Thymus (tissue), 11 donors: ENCODE measurements at regions not wholly inside any gene's neighbourhood (a gene's known extent, or its start where the extent isn't known, plus 50 kb on each side); places are given as distances from the start of the nearest gene placed in this dataset.

Experiments
- DNase-seq, 9 donors: peaks; one replicate each; pipeline ENCODE4 v3.0.0-alpha.2; 2013; ENCODE audit warnings: low spot score in 9 of 9, low read depth in 6 of 9, missing footprints in 1 of 9
- H3K27ac ChIP-seq, 2 donors: one replicate each; pipeline ENCODE4 v1.5.1; 2013; ENCODE audit warnings: control low read depth in 1 of 2, low read depth in 1 of 2, low read length in 1 of 2, mild to moderate bottlenecking in 1 of 2, moderate library complexity in 1 of 2
- H3K27me3 ChIP-seq, 2 donors: one replicate each; pipeline ENCODE4 v1.5.1; 2013; ENCODE audit warnings: low read length in 1 of 2; ENCODE audit not compliant: control insufficient read depth in 2 of 2, insufficient read depth in 1 of 2
- H3K36me3 ChIP-seq, 2 donors: one replicate each; pipeline ENCODE4 v1.5.1; 2013; ENCODE audit warnings: low read length in 1 of 2, mild to moderate bottlenecking in 1 of 2, moderate library complexity in 1 of 2; ENCODE audit not compliant: control insufficient read depth in 2 of 2, insufficient read depth in 2 of 2
- H3K4me1 ChIP-seq, 2 donors: one replicate each; pipeline ENCODE4 v1.5.1; 2013; ENCODE audit warnings: low read length in 2 of 2; ENCODE audit not compliant: control insufficient read depth in 2 of 2, insufficient read depth in 2 of 2
- H3K4me3 ChIP-seq, 2 donors: one replicate each; pipeline ENCODE4 v1.5.1; 2013; ENCODE audit warnings: low read length in 2 of 2, control low read depth in 1 of 2, mild to moderate bottlenecking in 1 of 2
- H3K9me3 ChIP-seq, 2 donors: one replicate each; pipeline ENCODE4 v1.5.1; 2013; ENCODE audit warnings: low read length in 1 of 2, mild to moderate bottlenecking in 1 of 2; ENCODE audit not compliant: control insufficient read depth in 2 of 2, insufficient read depth in 1 of 2
- WGBS: extraction: QIAGEN DNeasy Blood & Tissue Kit; methylation state at CpG from one replicate; pipeline ENCODE4 v1.1.7; 2013; 5-methylcytosine and 5-hydroxymethylcytosine counted together
- donor health status: healthy.

- H3K36me3 ChIP-seq, result no peaks in the 10 kb centered on the region
- WGBS, result 94% methylated on average over 7 of the region's 7 CpGs
- H3K27me3 ChIP-seq, result no peaks in the 10 kb centered on the region
- H3K4me3 ChIP-seq, result no peak overlapping the region
- no peaks in the 10 kb centered on the region for H3K4me1 ChIP-seq
- H3K9me3 ChIP-seq, result no peaks in the 10 kb centered on the region
- DNase-seq, result no peak
- no peak overlapping the region for H3K27ac ChIP-seq
Observed at GRCh38 chr16:82317411-82318167, 147.6 kb upstream of the MPHOSPH6 start.

- DNase-seq, result no peak
- H3K4me3 ChIP-seq, result no peak overlapping the region
- H3K9me3 ChIP-seq, result no peaks in the 10 kb centered on the region
- no peaks in the 10 kb centered on the region for H3K27me3 ChIP-seq
- no peaks in the 10 kb centered on the region for H3K36me3 ChIP-seq
- 94% methylated on average over 1 of the region's 1 CpG for WGBS
- no peaks in the 10 kb centered on the region for H3K4me1 ChIP-seq
- H3K27ac ChIP-seq, result no peak overlapping the region
Observed at GRCh38 chr16:82313754-82314153, 143.7 kb upstream of the MPHOSPH6 start.

GRCh38 chr16:82311528-82311927, 141.5 kb upstream of the MPHOSPH6 start:
- H3K27me3 ChIP-seq, result no peaks in the 10 kb centered on the region
- H3K36me3 ChIP-seq, result no peaks in the 10 kb centered on the region
- no peak for DNase-seq
- H3K4me3 ChIP-seq, result no peak overlapping the region
- no peak overlapping the region for H3K27ac ChIP-seq
- no peaks in the 10 kb centered on the region for H3K4me1 ChIP-seq
- over 99% methylated on average over 5 of the region's 5 CpGs for WGBS
- no peaks in the 10 kb centered on the region for H3K9me3 ChIP-seq

GRCh38 chr16:82302042-82302727, 132.2 kb upstream of the MPHOSPH6 start:
- no peak for DNase-seq
- no peaks in the 10 kb centered on the region for H3K27me3 ChIP-seq
- no peaks in the 10 kb centered on the region for H3K36me3 ChIP-seq
- H3K4me3 ChIP-seq, result no peak overlapping the region
- H3K4me1 ChIP-seq, result no peaks in the 10 kb centered on the region
- H3K27ac ChIP-seq, result no peak overlapping the region
- H3K9me3 ChIP-seq, result no peaks in the 10 kb centered on the region
- WGBS, result 79% methylated on average over 17 of the region's 17 CpGs

GRCh38 chr16:82301146-82301755, 131.2 kb upstream of the MPHOSPH6 start:
- H3K4me3 ChIP-seq, result no peak overlapping the region
- H3K4me1 ChIP-seq, result no peaks in the 10 kb centered on the region
- H3K36me3 ChIP-seq, result no peaks in the 10 kb centered on the region
- DNase-seq, result peak in 2 of 9 donors; percentile 8 to 18
- H3K27me3 ChIP-seq, result no peaks in the 10 kb centered on the region
- H3K27ac ChIP-seq, result no peak overlapping the region
- H3K9me3 ChIP-seq, result no peaks in the 10 kb centered on the region
- WGBS, result 88% methylated on average over 7 of the region's 7 CpGs

- no peaks in the 10 kb centered on the region for H3K4me1 ChIP-seq
- peak in 4 of 9 donors; percentile 18 to 39 (median 24) for DNase-seq
- H3K36me3 ChIP-seq, result no peaks in the 10 kb centered on the region
- H3K9me3 ChIP-seq, result no peaks in the 10 kb centered on the region
- no peak overlapping the region for H3K4me3 ChIP-seq
- no peak overlapping the region for H3K27ac ChIP-seq
- no peaks in the 10 kb centered on the region for H3K27me3 ChIP-seq
- 96% methylated on average over 6 of the region's 6 CpGs for WGBS
Observed at GRCh38 chr16:82300374-82300951, 130.4 kb upstream of the MPHOSPH6 start.

GRCh38 chr16:82298472-82298871, 128.4 kb upstream of the MPHOSPH6 start:
- Histone ChIP-seq H3K27ac (no peak overlapping the region), H3K4me3 (no peak overlapping the region), H3K27me3 (no peaks in the 10 kb centered on the region), H3K36me3 (no peaks in the 10 kb centered on the region), H3K4me1 (no peaks in the 10 kb centered on the region), H3K9me3 (no peaks in the 10 kb centered on the region)
- WGBS, result 94% methylated on average over 5 of the region's 5 CpGs
- peak in 4 of 9 donors; percentile 15 to 33 (median 22) for DNase-seq

GRCh38 chr16:82295290-82296201, 125.5 kb upstream of the MPHOSPH6 start:
- Histone ChIP-seq H3K27ac (no peak overlapping the region), H3K36me3 (no peaks in the 10 kb centered on the region), H3K27me3 (no peaks in the 10 kb centered on the region), H3K4me1 (no peaks in the 10 kb centered on the region), H3K4me3 (no peak overlapping the region), H3K9me3 (no peaks in the 10 kb centered on the region)
- 95% methylated on average over 9 of the region's 9 CpGs for WGBS
- DNase-seq, result no peak
